ENCODE measurements at regions not wholly inside any gene's neighbourhood (a gene's known extent, or its start where the extent isn't known, plus 50 kb on each side); places are given as distances from the start of the nearest gene placed in this dataset.

- no peak for TF ChIP-seq CTCF (IDR thresholded peaks at IDR 0.05; ENCODE audit: low read depth, low read length)
- TF ChIP-seq MYC (IDR thresholded peaks at IDR 0.05; ENCODE audit: low read depth, low read length) = no peak
- no peak for TF ChIP-seq POLR2A (IDR thresholded peaks at IDR 0.05; ENCODE audit: extremely low read depth, insufficient read length)
- no peak for TF ChIP-seq MAX (IDR thresholded peaks at IDR 0.05; ENCODE audit: low read depth, low read length)
- H3K4me3 ChIP-seq (ENCODE audit: low read depth, low read length) = no peak overlapping the region
- no peak for DNase-seq (ENCODE audit: low read depth)
These were observed 369.8 kb downstream of the AACS start for GRCh38 chr12:125434936-125435443.

- no peak for DNase-seq (ENCODE audit: low read depth)
- TF ChIP-seq POLR2A (IDR thresholded peaks at IDR 0.05; ENCODE audit: extremely low read depth, insufficient read length) (no peak), MYC (IDR thresholded peaks at IDR 0.05; ENCODE audit: low read depth, low read length) (no peak), CTCF (IDR thresholded peaks at IDR 0.05; ENCODE audit: low read depth, low read length) (no peak), MAX (IDR thresholded peaks at IDR 0.05; ENCODE audit: low read depth, low read length) (no peak)
- no peak overlapping the region for H3K4me3 ChIP-seq (ENCODE audit: low read depth, low read length)
These were observed 370.6 kb downstream of the AACS start for GRCh38 chr12:125435871-125436270.

- DNase-seq (ENCODE audit: low read depth) = no peak
- no peak for TF ChIP-seq POLR2A (IDR thresholded peaks at IDR 0.05; ENCODE audit: extremely low read depth, insufficient read length)
- no peak for TF ChIP-seq CTCF (IDR thresholded peaks at IDR 0.05; ENCODE audit: low read depth, low read length)
- TF ChIP-seq MAX (IDR thresholded peaks at IDR 0.05; ENCODE audit: low read depth, low read length) = no peak
- TF ChIP-seq MYC (IDR thresholded peaks at IDR 0.05; ENCODE audit: low read depth, low read length) = no peak
- no peak overlapping the region for H3K4me3 ChIP-seq (ENCODE audit: low read depth, low read length)
These were observed 371.5 kb downstream of the AACS start for GRCh38 chr12:125436686-125437085.

GRCh38 chr12:125440399-125440798 is 375.2 kb downstream of the AACS start:
- no peak for DNase-seq (ENCODE audit: low read depth)
- no peak overlapping the region for H3K4me3 ChIP-seq (ENCODE audit: low read depth, low read length)
- TF ChIP-seq MAX (IDR thresholded peaks at IDR 0.05; ENCODE audit: low read depth, low read length) (no peak), MYC (IDR thresholded peaks at IDR 0.05; ENCODE audit: low read depth, low read length) (no peak), POLR2A (IDR thresholded peaks at IDR 0.05; ENCODE audit: extremely low read depth, insufficient read length) (no peak), CTCF (IDR thresholded peaks at IDR 0.05; ENCODE audit: low read depth, low read length) (no peak)

GRCh38 chr12:125443341-125443740 is 378.1 kb downstream of the AACS start:
- TF ChIP-seq POLR2A (IDR thresholded peaks at IDR 0.05; ENCODE audit: extremely low read depth, insufficient read length) = no peak
- TF ChIP-seq MAX (IDR thresholded peaks at IDR 0.05; ENCODE audit: low read depth, low read length) = no peak
- no peak for TF ChIP-seq CTCF (IDR thresholded peaks at IDR 0.05; ENCODE audit: low read depth, low read length)
- no peak for TF ChIP-seq MYC (IDR thresholded peaks at IDR 0.05; ENCODE audit: low read depth, low read length)
- H3K4me3 ChIP-seq (ENCODE audit: low read depth, low read length) = no peak overlapping the region
- DNase-seq (ENCODE audit: low read depth) = no peak
